ENCODE measurements at regions not wholly inside any gene's neighbourhood (a gene's known extent, or its start where the extent isn't known, plus 50 kb on each side); places are given as distances from the start of the nearest gene placed in this dataset.

- DNase-seq: no peak
- Histone ChIP-seq H3K4me3 (no peak overlapping the region), H3K4me1 (no peaks in the 10 kb centered on the region), H3K27ac (no peak overlapping the region), H3K9me3 (no peaks in the 10 kb centered on the region), H3K36me3 (no peaks in the 10 kb centered on the region), H3K27me3 (no peaks in the 10 kb centered on the region)
- TF ChIP-seq POLR2A (IDR thresholded peaks at IDR 0.05): no peak
- no peak for TF ChIP-seq CTCF (IDR thresholded peaks at IDR 0.05)
Measured at GRCh38 chr6:93749191-93749590, 329.8 kb upstream of the EPHA7 start.

- TF ChIP-seq CTCF (IDR thresholded peaks at IDR 0.05): no peak
- no peak for TF ChIP-seq POLR2A (IDR thresholded peaks at IDR 0.05)
- no peaks in the 10 kb centered on the region for H3K9me3 ChIP-seq
- H3K4me1 ChIP-seq: no peaks in the 10 kb centered on the region
- DNase-seq: no peak
- no peaks in the 10 kb centered on the region for H3K27me3 ChIP-seq
- no peak overlapping the region for H3K27ac ChIP-seq
- no peaks in the 10 kb centered on the region for H3K36me3 ChIP-seq
- H3K4me3 ChIP-seq: no peak overlapping the region
Measured at GRCh38 chr6:93746892-93747291, 327.5 kb upstream of the EPHA7 start.

GRCh38 chr6:93745306-93745705, 325.9 kb upstream of the EPHA7 start:
- Histone ChIP-seq H3K4me1 (no peaks in the 10 kb centered on the region), H3K9me3 (no peaks in the 10 kb centered on the region), H3K27me3 (no peaks in the 10 kb centered on the region), H3K36me3 (no peaks in the 10 kb centered on the region), H3K27ac (no peak overlapping the region), H3K4me3 (no peak overlapping the region)
- DNase-seq: no peak
- no peak for TF ChIP-seq CTCF (IDR thresholded peaks at IDR 0.05)
- TF ChIP-seq POLR2A (IDR thresholded peaks at IDR 0.05): no peak

- TF ChIP-seq CTCF (IDR thresholded peaks at IDR 0.05) (no peak), POLR2A (IDR thresholded peaks at IDR 0.05) (no peak)
- Histone ChIP-seq H3K4me3 (no peak overlapping the region), H3K27me3 (no peaks in the 10 kb centered on the region), H3K36me3 (no peaks in the 10 kb centered on the region), H3K9me3 (no peaks in the 10 kb centered on the region), H3K4me1 (no peaks in the 10 kb centered on the region), H3K27ac (no peak overlapping the region)
- DNase-seq: no peak
Measured at GRCh38 chr6:93735099-93735498, 315.7 kb upstream of the EPHA7 start.

GRCh38 chr6:93731306-93731705, 311.9 kb upstream of the EPHA7 start:
- Histone ChIP-seq H3K4me3 (no peak overlapping the region), H3K9me3 (no peaks in the 10 kb centered on the region), H3K4me1 (no peaks in the 10 kb centered on the region), H3K27ac (no peak overlapping the region), H3K36me3 (no peaks in the 10 kb centered on the region), H3K27me3 (no peaks in the 10 kb centered on the region)
- TF ChIP-seq CTCF (IDR thresholded peaks at IDR 0.05): no peak
- no peak for TF ChIP-seq POLR2A (IDR thresholded peaks at IDR 0.05)
- no peak for DNase-seq

GRCh38 chr6:93728150-93728549, 308.8 kb upstream of the EPHA7 start:
- TF ChIP-seq CTCF (IDR thresholded peaks at IDR 0.05) (no peak), POLR2A (IDR thresholded peaks at IDR 0.05) (no peak)
- H3K27me3 ChIP-seq: no peaks in the 10 kb centered on the region
- no peaks in the 10 kb centered on the region for H3K4me1 ChIP-seq
- no peak for DNase-seq
- H3K4me3 ChIP-seq: no peak overlapping the region
- H3K9me3 ChIP-seq: no peaks in the 10 kb centered on the region
- H3K36me3 ChIP-seq: no peaks in the 10 kb centered on the region
- H3K27ac ChIP-seq: no peak overlapping the region
